SU-DHL-6 (cell line): ENCODE measurements at regions not wholly inside any gene's neighbourhood (a gene's known extent, or its start where the extent isn't known, plus 50 kb on each side); places are given as distances from the start of the nearest gene placed in this dataset.
A peak's percentile ranks its signal among the peaks of the same experiment; 100 is the strongest.

Experiments used
- H2AFZ ChIP-seq: fragments of 200-600 bp; sonication (generic); 2 replicates; pipeline ENCODE4 v1.6.1; 2014; ENCODE audit warnings: low read depth, mild to moderate bottlenecking, moderate library complexity, mixed read lengths, antibody characterized with exemption, low read length; ENCODE audit not compliant: severe bottlenecking
- H3F3A ChIP-seq: fragments of 200-600 bp; shearing (Covaris generic); 2 replicates; pipeline ENCODE4 v1.6.0; 2016; ENCODE audit warnings: antibody characterized with exemption, mild to moderate bottlenecking; ENCODE audit not compliant: insufficient read depth
- H3K27ac ChIP-seq: fragments of 200-600 bp; sonication (generic); 2 replicates; pipeline ENCODE4 v1.5.1; 2016; ENCODE audit warnings: low read depth, mild to moderate bottlenecking, low read length, moderate library complexity, mixed read lengths
- H3K27me3 ChIP-seq: fragments of 200-600 bp; sonication (generic), shearing (Covaris generic); 2 replicates; pipeline ENCODE4 v1.6.0; 2014; ENCODE audit warnings: mild to moderate bottlenecking, low read length
- H3K36me3 ChIP-seq: fragments of 200-600 bp; sonication (generic); 2 replicates; pipeline ENCODE4 v1.6.1; 2014; ENCODE audit warnings: mild to moderate bottlenecking, low read length, mixed read lengths
- H3K4me2 ChIP-seq: fragments of 300-600, 200-600 bp; shearing (Covaris generic), sonication (generic); 2 replicates; pipeline ENCODE4 v1.6.0; 2014; ENCODE audit warnings: low read length, low read depth, mild to moderate bottlenecking; ENCODE audit not compliant: poor library complexity, severe bottlenecking
- H3K4me3 ChIP-seq: fragments of 200-600 bp; sonication (generic); 2 replicates; pipeline ENCODE4 v1.5.1; 2014; ENCODE audit warnings: antibody characterized with exemption, low read length, mild to moderate bottlenecking, mixed read lengths; ENCODE audit not compliant: insufficient read depth, poor library complexity, severe bottlenecking
- H3K79me2 ChIP-seq: fragments of 200-600 bp; sonication (generic); 2 replicates; pipeline ENCODE4 v1.6.1; 2014; ENCODE audit warnings: mild to moderate bottlenecking, low read length, moderate library complexity; ENCODE audit not compliant: insufficient read depth
- H3K9ac ChIP-seq: fragments of 200-600 bp; sonication (generic); 2 replicates; pipeline ENCODE4 v1.7.0; 2014; ENCODE audit warnings: mild to moderate bottlenecking, low read length
- H3K9me2 ChIP-seq: fragments of 200-600 bp; sonication (generic); replicated peaks from 2 replicates; pipeline ENCODE4 v1.6.1; 2014; ENCODE audit warnings: low read length; ENCODE audit not compliant: insufficient read depth
- H3K9me3 ChIP-seq: fragments of 200-600 bp; sonication (generic); 2 replicates; pipeline ENCODE4 v1.6.1; 2014; ENCODE audit warnings: low read length, mixed read lengths; ENCODE audit not compliant: insufficient read depth
- H4K20me1 ChIP-seq: fragments of 200-600 bp; sonication (generic); 2 replicates; pipeline ENCODE4 v1.6.1; 2014; ENCODE audit warnings: low read depth, mild to moderate bottlenecking, antibody characterized with exemption, low read length, moderate library complexity, mixed read lengths
- CTCF ChIP-seq: fragments of 200-600 bp; sonication (generic); IDR thresholded peaks from one replicate; pipeline ENCODE4 v1.5.1; 2017; ENCODE audit warnings: antibody characterized with exemption, mild to moderate bottlenecking, low read length, moderate library complexity; ENCODE audit not compliant: insufficient read depth, poor library complexity, severe bottlenecking
- EZH2phosphoT487 ChIP-seq: fragments of 200-600 bp; sonication (generic), shearing (Covaris generic); conservative IDR thresholded peaks from 2 replicates; pipeline ENCODE4 v1.6.1; 2018; ENCODE audit warnings: mild to moderate bottlenecking, antibody characterized with exemption, low read length, moderate library complexity, mixed read lengths

DNA sequence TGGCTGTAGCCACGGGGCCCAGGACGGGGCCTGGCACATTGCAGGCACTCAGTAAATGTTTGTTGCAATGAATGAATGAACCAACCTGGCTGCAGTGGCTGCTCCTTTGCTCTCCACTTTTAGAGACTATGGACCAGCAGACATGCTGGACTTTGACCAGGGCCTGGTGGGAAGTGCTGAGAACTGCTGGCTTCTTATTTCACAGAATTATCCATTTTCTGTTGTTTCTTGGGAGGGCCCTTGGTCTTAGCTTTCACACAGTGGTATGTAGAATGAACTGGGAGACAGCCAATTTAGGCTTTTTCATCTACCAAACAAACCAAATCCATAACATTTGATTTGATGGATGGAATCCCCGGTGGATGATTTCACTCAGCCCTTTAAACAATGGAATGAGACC lies 78.0 kb upstream of the LHFPL2 start:
- Histone ChIP-seq H3K36me3 (no peaks in the 10 kb centered on the region), H4K20me1 (no peaks in the 10 kb centered on the region), H3K79me2 (no peaks in the 10 kb centered on the region), H3F3A (peaks cover 71% of the 10 kb centered on the region), H3K4me2 (peak overlapping the region; percentile 78), H2AFZ (no peak overlapping the region), H3K27me3 (no peaks in the 10 kb centered on the region), H3K9me3 (no peaks in the 10 kb centered on the region), H3K9me2 (no peaks in the 10 kb centered on the region), H3K4me3 (no peak overlapping the region), H3K9ac (0 out of 2 replicates have a peak overlapping the region, but pooled peaks have one; percentile 65), H3K27ac (peak overlapping the region; percentile 99)
- no peak for TF ChIP-seq CTCF
- no peak for TF ChIP-seq EZH2phosphoT487

- no peak overlapping the region for H3K9ac ChIP-seq
- no peaks in the 10 kb centered on the region for H4K20me1 ChIP-seq
- H3K79me2 ChIP-seq, result peaks cover 5% of the 10 kb centered on the region; the same call in 1 of the 2 replicates
- TF ChIP-seq EZH2phosphoT487 (no peak), CTCF (no peak)
- peak overlapping the region; percentile 99 for H3K27ac ChIP-seq
- H3F3A ChIP-seq, result peaks cover 70% of the 10 kb centered on the region
- H2AFZ ChIP-seq, result no peak overlapping the region
- no peaks in the 10 kb centered on the region for H3K9me2 ChIP-seq
- H3K27me3 ChIP-seq, result no peaks in the 10 kb centered on the region
- H3K4me2 ChIP-seq, result no peak overlapping the region
- no peaks in the 10 kb centered on the region for H3K9me3 ChIP-seq
- no peaks in the 10 kb centered on the region for H3K36me3 ChIP-seq
- no peak overlapping the region for H3K4me3 ChIP-seq
Measured at GRCh38 chr5:78726003-78726402, 77.4 kb upstream of the LHFPL2 start.

- H3K9ac ChIP-seq, result peak overlapping the region; percentile 34; the same call in 1 of the 2 replicates
- no peaks in the 10 kb centered on the region for H3K9me2 ChIP-seq
- H3K27me3 ChIP-seq, result no peaks in the 10 kb centered on the region
- H4K20me1 ChIP-seq, result no peaks in the 10 kb centered on the region
- peak overlapping the region; percentile 90 for H3K4me2 ChIP-seq
- H3K36me3 ChIP-seq, result no peaks in the 10 kb centered on the region
- H3K79me2 ChIP-seq, result peaks cover 22% of the 10 kb centered on the region
- peak overlapping the region; percentile 99 for H3K27ac ChIP-seq
- no peak overlapping the region for H3K4me3 ChIP-seq
- H3F3A ChIP-seq, result peaks cover 68% of the 10 kb centered on the region
- no peaks in the 10 kb centered on the region for H3K9me3 ChIP-seq
- H2AFZ ChIP-seq, result no peak overlapping the region
- no peak for TF ChIP-seq EZH2phosphoT487
- no peak for TF ChIP-seq CTCF
Measured at GRCh38 chr5:78724061-78724460, 75.5 kb upstream of the LHFPL2 start.
